ENCODE measurements at regions not wholly inside any gene's neighbourhood (a gene's known extent, or its start where the extent isn't known, plus 50 kb on each side); places are given as distances from the start of the nearest gene placed in this dataset.

GRCh38 chr6:126112171-126112632 lies 125.9 kb downstream of the TRMT11 start:
- TF ChIP-seq CTCF (conservative IDR thresholded peaks at IDR 0.05), result no peak
- no peak overlapping the region for H3K9ac ChIP-seq (ENCODE audit: extremely low read depth, low read length, poor library complexity, severe bottlenecking)
- Mint-ChIP-seq H3K4me3 (no peak overlapping the region), H3K36me3 (ENCODE audit: low read depth) (no peaks in the 10 kb centered on the region), H3K9me3 (no peaks in the 10 kb centered on the region), H3K27me3 (ENCODE audit: insufficient read depth) (no peaks in the 10 kb centered on the region), H3K4me1 (peaks cover 7% of the 10 kb centered on the region), H3K27ac (no peak overlapping the region)
- H3K27me3 ChIP-seq (ENCODE audit: control insufficient read depth, insufficient read depth, low read length, poor library complexity, severe bottlenecking), result no peaks in the 10 kb centered on the region
- no peak overlapping the region for H3K4me3 ChIP-seq (ENCODE audit: low read length)
- DNase-seq, result no peak
- no peak overlapping the region for H3K27ac ChIP-seq (ENCODE audit: low read depth, low read length)
- no peaks in the 10 kb centered on the region for H3K9me3 ChIP-seq (ENCODE audit: control insufficient read depth, low read length)
- WGBS, 2 experiments (ENCODE audit: insufficient coverage in 1 of 2, insufficient read length in 1 of 2), result 95 to 100% methylated on average over 2 of the region's 2 CpGs
- H3K4me1 ChIP-seq (ENCODE audit: control insufficient read depth, insufficient read depth, low read length), result no peaks in the 10 kb centered on the region
- H3K36me3 ChIP-seq (ENCODE audit: control insufficient read depth, insufficient read depth, low read length), result no peaks in the 10 kb centered on the region

GRCh38 chr6:126113261-126113660 lies 126.9 kb downstream of the TRMT11 start:
- Histone ChIP-seq H3K27me3 (ENCODE audit: control insufficient read depth, insufficient read depth, low read length, poor library complexity, severe bottlenecking) (no peaks in the 10 kb centered on the region), H3K9me3 (ENCODE audit: control insufficient read depth, low read length) (no peaks in the 10 kb centered on the region), H3K4me3 (ENCODE audit: low read length) (no peak overlapping the region), H3K9ac (ENCODE audit: extremely low read depth, low read length, poor library complexity, severe bottlenecking) (no peak overlapping the region), H3K27ac (ENCODE audit: low read depth, low read length) (no peak overlapping the region), H3K4me1 (ENCODE audit: control insufficient read depth, insufficient read depth, low read length) (no peaks in the 10 kb centered on the region), H3K36me3 (ENCODE audit: control insufficient read depth, insufficient read depth, low read length) (no peaks in the 10 kb centered on the region)
- H3K27ac Mint-ChIP-seq, result no peak overlapping the region
- H3K9me3 Mint-ChIP-seq, result no peaks in the 10 kb centered on the region
- no peak overlapping the region for H3K4me3 Mint-ChIP-seq
- TF ChIP-seq CTCF (conservative IDR thresholded peaks at IDR 0.05), result no peak
- H3K36me3 Mint-ChIP-seq (ENCODE audit: low read depth), result no peaks in the 10 kb centered on the region
- WGBS, 2 experiments (ENCODE audit: insufficient coverage in 1 of 2, insufficient read length in 1 of 2), result 100% methylated on average over 1 of the region's 1 CpG
- H3K4me1 Mint-ChIP-seq, result peaks cover 12% of the 10 kb centered on the region
- H3K27me3 Mint-ChIP-seq (ENCODE audit: insufficient read depth), result no peaks in the 10 kb centered on the region
- DNase-seq, result no peak

GRCh38 chr6:126117251-126117650 lies 130.9 kb downstream of the TRMT11 start:
- Histone ChIP-seq H3K9ac (ENCODE audit: extremely low read depth, low read length, poor library complexity, severe bottlenecking) (no peak overlapping the region), H3K9me3 (ENCODE audit: control insufficient read depth, low read length) (no peaks in the 10 kb centered on the region), H3K4me3 (ENCODE audit: low read length) (no peak overlapping the region), H3K27me3 (ENCODE audit: control insufficient read depth, insufficient read depth, low read length, poor library complexity, severe bottlenecking) (no peaks in the 10 kb centered on the region), H3K27ac (ENCODE audit: low read depth, low read length) (no peak overlapping the region), H3K4me1 (ENCODE audit: control insufficient read depth, insufficient read depth, low read length) (no peaks in the 10 kb centered on the region), H3K36me3 (ENCODE audit: control insufficient read depth, insufficient read depth, low read length) (no peaks in the 10 kb centered on the region)
- no peak for DNase-seq
- no peak overlapping the region for H3K27ac Mint-ChIP-seq
- peaks cover 8% of the 10 kb centered on the region for H3K4me1 Mint-ChIP-seq
- no peaks in the 10 kb centered on the region for H3K9me3 Mint-ChIP-seq
- H3K36me3 Mint-ChIP-seq (ENCODE audit: low read depth), result no peaks in the 10 kb centered on the region
- WGBS, 2 experiments (ENCODE audit: insufficient coverage in 1 of 2, insufficient read length in 1 of 2), result 80 to 91% methylated on average over 1 to 2 of the region's 2 CpGs
- H3K4me3 Mint-ChIP-seq, result no peak overlapping the region
- no peaks in the 10 kb centered on the region for H3K27me3 Mint-ChIP-seq (ENCODE audit: insufficient read depth)
- TF ChIP-seq CTCF (conservative IDR thresholded peaks at IDR 0.05), result no peak
